H9 (cell line): ENCODE measurements at regions not wholly inside any gene's neighbourhood (a gene's known extent, or its start where the extent isn't known, plus 50 kb on each side); places are given as distances from the start of the nearest gene placed in this dataset.

ENCODE experiments used
- DNase-seq: peaks from one replicate; pipeline ENCODE4 v3.0.0-alpha.2; 2017
- H2AFZ ChIP-seq: one replicate; pipeline ENCODE4 v1.6.1; 2013; ENCODE audit warnings: mild to moderate bottlenecking, low read length, control low read depth, moderate library complexity
- H2AK5ac ChIP-seq: 2 replicates; pipeline ENCODE4 v1.6.1; 2013; ENCODE audit warnings: low read length, control low read depth, mixed read lengths; ENCODE audit not compliant: insufficient read length
- H2BK120ac ChIP-seq: one replicate; pipeline ENCODE4 v1.6.1; 2013; ENCODE audit warnings: low read depth, mild to moderate bottlenecking, low read length, control low read depth, inconsistent platforms; ENCODE audit not compliant: poor library complexity, severe bottlenecking
- H2BK12ac ChIP-seq: 2 replicates; pipeline ENCODE4 v1.6.1; 2013; ENCODE audit warnings: low read length, control low read depth, mixed read lengths, low read depth; ENCODE audit not compliant: insufficient read length
- H2BK15ac ChIP-seq: 2 replicates; pipeline ENCODE4 v1.6.1; 2013; ENCODE audit warnings: low read depth, low read length, control low read depth
- H2BK20ac ChIP-seq: one replicate; pipeline ENCODE4 v1.6.1; 2013; ENCODE audit warnings: low read depth, mild to moderate bottlenecking, low read length, control low read depth, inconsistent platforms; ENCODE audit not compliant: poor library complexity, severe bottlenecking
- H2BK5ac ChIP-seq: 2 replicates; pipeline ENCODE4 v1.6.1; 2013; ENCODE audit warnings: low read length, control low read depth, mixed read lengths; ENCODE audit not compliant: insufficient read length
- H3K14ac ChIP-seq: 2 replicates; pipeline ENCODE4 v1.6.1; 2013; ENCODE audit warnings: low read length, control low read depth; ENCODE audit not compliant: insufficient read depth
- H3K18ac ChIP-seq: 2 replicates; pipeline ENCODE4 v1.6.1; 2013; ENCODE audit warnings: low read depth, mild to moderate bottlenecking, mixed read lengths, low read length, control low read depth; ENCODE audit not compliant: insufficient read length
- H3K23ac ChIP-seq: 2 replicates; pipeline ENCODE4 v1.6.1; 2013; ENCODE audit warnings: low read length, control low read depth, mixed read lengths, low read depth; ENCODE audit not compliant: insufficient read length
- H3K23me2 ChIP-seq: 2 replicates; pipeline ENCODE4 v1.6.1; 2013; ENCODE audit warnings: low read depth, mild to moderate bottlenecking, mixed read lengths, low read length, control low read depth; ENCODE audit not compliant: insufficient read length, poor library complexity, severe bottlenecking
- H3K27ac ChIP-seq: 2 replicates; pipeline ENCODE4 v1.5.1; 2013; ENCODE audit warnings: low read length, control low read depth, mixed read lengths, low read depth; ENCODE audit not compliant: insufficient read length
- H3K27me3 ChIP-seq: 2 replicates; pipeline ENCODE4 v1.6.1; 2013; ENCODE audit warnings: low read length, control low read depth, inconsistent platforms; ENCODE audit not compliant: insufficient read depth
- H3K4ac ChIP-seq: 2 replicates; pipeline ENCODE4 v1.6.1; 2013; ENCODE audit warnings: low read depth, mild to moderate bottlenecking, control low read depth, inconsistent platforms, low read length, moderate library complexity
- H3K4me1 ChIP-seq: 2 replicates; pipeline ENCODE4 v1.6.1; 2013; ENCODE audit warnings: low read length, control low read depth, inconsistent platforms; ENCODE audit not compliant: insufficient read depth
- H3K4me2 ChIP-seq: 2 replicates; pipeline ENCODE4 v1.6.1; 2013; ENCODE audit warnings: low read length, control low read depth, mixed read lengths; ENCODE audit not compliant: insufficient read length, insufficient read depth
- H3K56ac ChIP-seq: 2 replicates; pipeline ENCODE4 v1.6.1; 2013; ENCODE audit warnings: low read depth, mild to moderate bottlenecking, mixed read lengths, low read length, control low read depth; ENCODE audit not compliant: insufficient read length
- H3K79me1 ChIP-seq: 2 replicates; pipeline ENCODE4 v1.6.1; 2013; ENCODE audit warnings: low read depth, mild to moderate bottlenecking, moderate library complexity, low read length, control low read depth, inconsistent platforms; ENCODE audit not compliant: insufficient read depth, poor library complexity, severe bottlenecking
- H3K79me2 ChIP-seq: 2 replicates; pipeline ENCODE4 v1.6.1; 2013; ENCODE audit warnings: low read length, control low read depth, inconsistent platforms; ENCODE audit not compliant: insufficient read depth
- H3K9ac ChIP-seq: 2 replicates; pipeline ENCODE4 v1.6.1; 2013; ENCODE audit warnings: low read length, control low read depth, mixed read lengths; ENCODE audit not compliant: insufficient read length; ENCODE audit errors: extremely low read depth
- H3K9me3 ChIP-seq: one replicate; pipeline ENCODE4 v1.6.1; 2013; ENCODE audit warnings: low read depth, low read length, inconsistent platforms; ENCODE audit not compliant: control insufficient read depth
- H3T11ph ChIP-seq: one replicate; pipeline ENCODE4 v1.6.1; 2013; ENCODE audit warnings: mild to moderate bottlenecking, low read length, control low read depth, inconsistent platforms
- H4K20me1 ChIP-seq: one replicate; pipeline ENCODE4 v1.6.1; 2013; ENCODE audit not compliant: control insufficient read depth, insufficient read length, insufficient read depth
- H4K5ac ChIP-seq: 2 replicates; pipeline ENCODE4 v1.6.1; 2013; ENCODE audit warnings: low read depth, mild to moderate bottlenecking, mixed read lengths, low read length, control low read depth; ENCODE audit not compliant: insufficient read length
- H4K8ac ChIP-seq: replicated peaks from 2 replicates; pipeline ENCODE4 v1.6.1; 2013; ENCODE audit warnings: low read length, control low read depth, mixed read lengths, low read depth; ENCODE audit not compliant: insufficient read length
- H4K91ac ChIP-seq: 2 replicates; pipeline ENCODE4 v1.6.1; 2013; ENCODE audit warnings: low read depth, mild to moderate bottlenecking, moderate library complexity, mixed read lengths, low read length, control low read depth; ENCODE audit not compliant: insufficient read length
- H3K27ac Mint-ChIP-seq, 3 experiments: 2 replicates in 2 of 3; 3 replicates in 1 of 3; pipeline ENCODE4 v1.8.0; 2020 to 2021; ENCODE audit warnings: mixed read lengths in 3 of 3, mild to moderate bottlenecking in 1 of 3, moderate library complexity in 1 of 3
- H3K27me3 Mint-ChIP-seq: 2 replicates; pipeline ENCODE4 v1.8.0; 2021; ENCODE audit warnings: low read depth, mild to moderate bottlenecking, moderate library complexity, mixed read lengths
- H3K36me3 Mint-ChIP-seq, 3 experiments: 2 replicates in 2 of 3; 3 replicates in 1 of 3; pipeline ENCODE4 v1.8.0; 2020 to 2021; ENCODE audit warnings: low read depth in 3 of 3, mixed read lengths in 3 of 3; ENCODE audit not compliant: insufficient read depth in 1 of 3
- H3K4me1 Mint-ChIP-seq, 2 experiments: 2 replicates each; pipeline ENCODE4 v1.8.0; 2020; ENCODE audit warnings: mixed read lengths in 2 of 2
- H3K4me3 Mint-ChIP-seq, 2 experiments: 2 replicates in 1 of 2; 3 replicates in 1 of 2; pipeline ENCODE4 v1.8.0; 2020 to 2021; ENCODE audit warnings: mild to moderate bottlenecking in 2 of 2, mixed read lengths in 2 of 2, moderate library complexity in 1 of 2
- H3K9me3 Mint-ChIP-seq, 2 experiments: 2 replicates in 1 of 2; 3 replicates in 1 of 2; pipeline ENCODE4 v1.8.0; 2020; ENCODE audit warnings: mild to moderate bottlenecking in 2 of 2, mixed read lengths in 2 of 2, moderate library complexity in 1 of 2
- CTCF ChIP-seq: fragments of 200-600 bp; sonication (generic); conservative IDR thresholded peaks from 3 replicates; pipeline ENCODE4 v1.8.0; 2021; ENCODE audit warnings: antibody characterized with exemption, mild to moderate bottlenecking

- Histone ChIP-seq H2BK5ac (no peak overlapping the region), H3K18ac (no peak overlapping the region), H3K23ac (no peak overlapping the region), H3K4me1 (no peaks in the 10 kb centered on the region), H4K5ac (no peak overlapping the region), H4K20me1 (no peaks in the 10 kb centered on the region), H4K91ac (no peak overlapping the region), H3T11ph (no peak overlapping the region), H3K79me2 (no peaks in the 10 kb centered on the region), H2BK120ac (no peak overlapping the region), H3K9me3 (no peaks in the 10 kb centered on the region), H3K14ac (no peak overlapping the region), H3K4me2 (no peak overlapping the region), H3K27ac (no peak overlapping the region), H3K9ac (no peak overlapping the region), H4K8ac (no peak overlapping the region), H2BK15ac (no peak overlapping the region), H3K4ac (no peak overlapping the region), H2BK20ac (no peak overlapping the region), H3K27me3 (no peaks in the 10 kb centered on the region), H3K56ac (no peak overlapping the region), H3K79me1 (no peaks in the 10 kb centered on the region), H3K23me2 (no peaks in the 10 kb centered on the region), H2AFZ (no peak overlapping the region), H2AK5ac (no peak overlapping the region), H2BK12ac (no peak overlapping the region)
- no peaks in the 10 kb centered on the region; a peak in 1 of 5 replicates for H3K9me3 Mint-ChIP-seq
- no peaks in the 10 kb centered on the region for H3K4me1 Mint-ChIP-seq
- H3K27ac Mint-ChIP-seq = no peak overlapping the region
- H3K36me3 Mint-ChIP-seq = no peaks in the 10 kb centered on the region
- no peak overlapping the region for H3K4me3 Mint-ChIP-seq
- H3K27me3 Mint-ChIP-seq = no peaks in the 10 kb centered on the region
- no peak for DNase-seq
- no peak for TF ChIP-seq CTCF
Observed at GRCh38 chr9:22643541-22643940, 196.9 kb downstream of the DMRTA1 start.
